ENCODE measurements at regions not wholly inside any gene's neighbourhood (a gene's known extent, or its start where the extent isn't known, plus 50 kb on each side); places are given as distances from the start of the nearest gene placed in this dataset.

DNA sequence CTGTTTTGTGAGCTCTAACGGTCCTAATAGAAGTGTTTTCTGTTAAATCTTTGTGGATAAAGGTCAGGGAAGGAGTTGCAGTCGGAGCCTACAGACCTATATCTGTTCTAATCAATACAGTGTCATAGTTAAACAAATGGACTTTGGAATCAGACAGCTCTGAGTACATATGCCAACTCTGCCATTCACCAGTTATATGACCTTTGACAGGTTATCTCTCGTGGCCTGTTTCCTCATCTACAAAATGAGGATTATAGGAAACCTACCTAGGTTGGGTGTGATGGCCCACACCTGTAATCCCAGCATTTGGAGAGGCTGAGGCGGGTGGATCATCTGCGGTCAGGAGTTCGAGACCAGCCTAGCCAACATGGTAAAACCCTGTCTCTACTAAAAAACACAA lies 89.7 kb downstream of the MID1IP1 start:
- TF ChIP-seq CTCF (IDR thresholded peaks at IDR 0.05; ENCODE audit: low read length): no peak
- TF ChIP-seq EZH2 (IDR thresholded peaks at IDR 0.05; ENCODE audit: borderline replicate concordance, low read length): no peak
